ENCODE measurements at regions not wholly inside any gene's neighbourhood (a gene's known extent, or its start where the extent isn't known, plus 50 kb on each side); places are given as distances from the start of the nearest gene placed in this dataset.

- Histone ChIP-seq H3K9me3 (ENCODE audit: insufficient read depth, low read depth, low read length) (peaks cover 17% of the 10 kb centered on the region; the same call in 1 of the 2 replicates), H3K36me3 (ENCODE audit: insufficient read depth, low read length) (no peaks in the 10 kb centered on the region), H3K9ac (ENCODE audit: low read depth, low read length, poor library complexity, severe bottlenecking) (no peak overlapping the region), H3F3A (ENCODE audit: low read depth) (no peaks in the 10 kb centered on the region), H3K79me2 (ENCODE audit: insufficient read depth, low read length) (no peaks in the 10 kb centered on the region), H3K9me2 (replicated peaks; ENCODE audit: low read depth, low read length) (no peaks in the 10 kb centered on the region), H3K4me3 (ENCODE audit: low read length, poor library complexity, severe bottlenecking) (no peak overlapping the region), H4K20me1 (ENCODE audit: insufficient read depth, low read length, poor library complexity, severe bottlenecking) (no peaks in the 10 kb centered on the region), H3K4me2 (ENCODE audit: low read depth, low read length, poor library complexity, severe bottlenecking) (no peak overlapping the region), H2AFZ (ENCODE audit: low read length) (no peak overlapping the region), H3K27me3 (ENCODE audit: insufficient read depth, low read length, poor library complexity, severe bottlenecking) (no peaks in the 10 kb centered on the region), H3K4me1 (ENCODE audit: insufficient read depth, low read length, poor library complexity, severe bottlenecking) (no peaks in the 10 kb centered on the region)
- TF ChIP-seq EZH2phosphoT487 (IDR thresholded peaks at IDR 0.05; ENCODE audit: borderline replicate concordance) (no peak), CTCF (conservative IDR thresholded peaks at IDR 0.05; ENCODE audit: low read length) (no peak)
Observed at GRCh38 chr3:111368056-111368455, 173.9 kb upstream of the CD96 start.

- Histone ChIP-seq H3K4me1 (ENCODE audit: insufficient read depth, low read length, poor library complexity, severe bottlenecking) (no peaks in the 10 kb centered on the region), H3K4me2 (ENCODE audit: low read depth, low read length, poor library complexity, severe bottlenecking) (no peak overlapping the region), H3K27me3 (ENCODE audit: insufficient read depth, low read length, poor library complexity, severe bottlenecking) (no peaks in the 10 kb centered on the region), H4K20me1 (ENCODE audit: insufficient read depth, low read length, poor library complexity, severe bottlenecking) (no peaks in the 10 kb centered on the region), H2AFZ (ENCODE audit: low read length) (no peak overlapping the region), H3K4me3 (ENCODE audit: low read length, poor library complexity, severe bottlenecking) (no peak overlapping the region), H3K36me3 (ENCODE audit: insufficient read depth, low read length) (no peaks in the 10 kb centered on the region), H3K9me2 (replicated peaks; ENCODE audit: low read depth, low read length) (no peaks in the 10 kb centered on the region), H3F3A (ENCODE audit: low read depth) (no peaks in the 10 kb centered on the region), H3K9me3 (ENCODE audit: insufficient read depth, low read depth, low read length) (peaks cover 17% of the 10 kb centered on the region; the same call in 1 of the 2 replicates), H3K79me2 (ENCODE audit: insufficient read depth, low read length) (no peaks in the 10 kb centered on the region), H3K9ac (ENCODE audit: low read depth, low read length, poor library complexity, severe bottlenecking) (no peak overlapping the region)
- TF ChIP-seq EZH2phosphoT487 (IDR thresholded peaks at IDR 0.05; ENCODE audit: borderline replicate concordance) (no peak), CTCF (conservative IDR thresholded peaks at IDR 0.05; ENCODE audit: low read length) (no peak)
Observed at GRCh38 chr3:111369958-111370357, 172.0 kb upstream of the CD96 start.

GRCh38 chr3:111373239-111373638 is 168.8 kb upstream of the CD96 start:
- H3K9me3 ChIP-seq (ENCODE audit: insufficient read depth, low read depth, low read length) = peaks cover 17% of the 10 kb centered on the region; the same call in 1 of the 2 replicates
- no peaks in the 10 kb centered on the region for H4K20me1 ChIP-seq (ENCODE audit: insufficient read depth, low read length, poor library complexity, severe bottlenecking)
- no peaks in the 10 kb centered on the region for H3K79me2 ChIP-seq (ENCODE audit: insufficient read depth, low read length)
- H2AFZ ChIP-seq (ENCODE audit: low read length) = no peak overlapping the region
- no peak overlapping the region for H3K4me3 ChIP-seq (ENCODE audit: low read length, poor library complexity, severe bottlenecking)
- H3K9me2 ChIP-seq (replicated peaks; ENCODE audit: low read depth, low read length) = no peaks in the 10 kb centered on the region
- H3F3A ChIP-seq (ENCODE audit: low read depth) = no peaks in the 10 kb centered on the region
- no peak for TF ChIP-seq EZH2phosphoT487 (IDR thresholded peaks at IDR 0.05; ENCODE audit: borderline replicate concordance)
- no peak for TF ChIP-seq CTCF (conservative IDR thresholded peaks at IDR 0.05; ENCODE audit: low read length)
- no peaks in the 10 kb centered on the region for H3K27me3 ChIP-seq (ENCODE audit: insufficient read depth, low read length, poor library complexity, severe bottlenecking)
- H3K9ac ChIP-seq (ENCODE audit: low read depth, low read length, poor library complexity, severe bottlenecking) = no peak overlapping the region
- no peak overlapping the region for H3K4me2 ChIP-seq (ENCODE audit: low read depth, low read length, poor library complexity, severe bottlenecking)
- H3K4me1 ChIP-seq (ENCODE audit: insufficient read depth, low read length, poor library complexity, severe bottlenecking) = no peaks in the 10 kb centered on the region
- H3K36me3 ChIP-seq (ENCODE audit: insufficient read depth, low read length) = no peaks in the 10 kb centered on the region

Data from Loucy (cell line).